ENCODE measurements at regions not wholly inside any gene's neighbourhood (a gene's known extent, or its start where the extent isn't known, plus 50 kb on each side); places are given as distances from the start of the nearest gene placed in this dataset.

DNA sequence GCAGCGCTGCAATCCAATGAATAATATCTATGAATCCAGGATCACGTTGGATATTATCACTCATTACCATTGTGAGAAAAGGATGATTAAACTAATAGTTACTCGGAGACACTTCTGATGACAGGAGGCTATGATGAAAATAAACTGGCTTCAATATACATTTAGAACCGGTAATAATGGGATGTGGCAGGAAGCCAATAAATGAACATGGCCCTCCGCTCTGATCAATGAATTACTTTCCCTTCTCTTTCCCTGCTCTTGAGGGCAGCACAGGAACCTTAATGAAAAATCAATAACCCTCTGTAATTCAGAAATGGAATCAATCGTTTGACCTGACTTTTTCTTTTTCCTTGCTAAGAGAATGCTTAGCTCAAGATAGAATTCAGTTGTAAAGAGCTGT is 103.9 kb upstream of the PAQR3 start:
- H3K4me3 ChIP-seq: no peak overlapping the region
- H3K4me1 ChIP-seq: no peaks in the 10 kb centered on the region
- no peak overlapping the region for H3K27ac ChIP-seq
- H3K9me3 ChIP-seq: no peaks in the 10 kb centered on the region
- no peak for DNase-seq (ENCODE audit: low spot score in 2 of 2)
- TF ChIP-seq, protein P1, sequence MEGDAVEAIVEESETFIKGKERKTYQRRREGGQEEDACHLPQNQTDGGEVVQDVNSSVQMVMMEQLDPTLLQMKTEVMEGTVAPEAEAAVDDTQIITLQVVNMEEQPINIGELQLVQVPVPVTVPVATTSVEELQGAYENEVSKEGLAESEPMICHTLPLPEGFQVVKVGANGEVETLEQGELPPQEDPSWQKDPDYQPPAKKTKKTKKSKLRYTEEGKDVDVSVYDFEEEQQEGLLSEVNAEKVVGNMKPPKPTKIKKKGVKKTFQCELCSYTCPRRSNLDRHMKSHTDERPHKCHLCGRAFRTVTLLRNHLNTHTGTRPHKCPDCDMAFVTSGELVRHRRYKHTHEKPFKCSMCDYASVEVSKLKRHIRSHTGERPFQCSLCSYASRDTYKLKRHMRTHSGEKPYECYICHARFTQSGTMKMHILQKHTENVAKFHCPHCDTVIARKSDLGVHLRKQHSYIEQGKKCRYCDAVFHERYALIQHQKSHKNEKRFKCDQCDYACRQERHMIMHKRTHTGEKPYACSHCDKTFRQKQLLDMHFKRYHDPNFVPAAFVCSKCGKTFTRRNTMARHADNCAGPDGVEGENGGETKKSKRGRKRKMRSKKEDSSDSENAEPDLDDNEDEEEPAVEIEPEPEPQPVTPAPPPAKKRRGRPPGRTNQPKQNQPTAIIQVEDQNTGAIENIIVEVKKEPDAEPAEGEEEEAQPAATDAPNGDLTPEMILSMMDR (IDR thresholded peaks at IDR 0.05): no peak
- TF ChIP-seq POLR2A (IDR thresholded peaks at IDR 0.05): no peak
- TF ChIP-seq EP300 (IDR thresholded peaks at IDR 0.05): no peak
- no peak for TF ChIP-seq POLR2AphosphoS5 (IDR thresholded peaks at IDR 0.05)
- no peaks in the 10 kb centered on the region for H3K27me3 ChIP-seq
- 89% methylated on average over 6 of the region's 6 CpGs for WGBS
- H3K36me3 ChIP-seq: no peaks in the 10 kb centered on the region

DNA sequence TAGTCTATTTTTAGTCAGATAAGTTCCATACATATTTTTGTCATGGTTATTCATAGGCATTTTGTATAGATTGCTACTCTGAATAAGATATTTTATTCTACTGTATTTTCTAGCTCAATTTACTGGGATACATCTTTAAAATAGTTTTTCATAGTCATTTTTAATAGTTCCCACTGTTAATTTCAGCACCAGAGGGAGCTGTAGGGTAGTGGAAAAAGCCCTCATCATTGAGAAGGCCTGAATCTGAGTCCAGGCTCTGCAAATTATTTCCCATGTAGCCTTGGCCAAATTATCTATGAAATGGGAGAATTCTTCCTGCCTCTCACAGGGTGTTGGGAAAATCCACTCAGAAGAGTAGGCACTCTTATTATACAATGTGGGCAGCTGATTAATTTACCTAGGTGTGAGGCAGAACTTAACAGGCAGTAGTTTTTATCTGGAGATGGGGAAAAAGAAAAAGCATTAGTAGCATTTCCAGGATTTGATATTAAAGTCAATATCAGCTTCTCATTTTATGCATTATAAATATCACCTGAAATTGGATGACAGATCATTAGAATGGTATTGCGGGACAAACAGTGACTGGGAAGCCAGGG is 102.9 kb upstream of the PAQR3 start:
- H3K4me1 ChIP-seq: no peaks in the 10 kb centered on the region
- H3K4me3 ChIP-seq: no peak overlapping the region
- H3K9me3 ChIP-seq: no peaks in the 10 kb centered on the region
- TF ChIP-seq, protein P1 (IDR thresholded peaks at IDR 0.05): peak in 1 of 2 donors; percentile 29
- TF ChIP-seq EP300 (IDR thresholded peaks at IDR 0.05) (no peak), POLR2AphosphoS5 (IDR thresholded peaks at IDR 0.05) (no peak), POLR2A (IDR thresholded peaks at IDR 0.05) (no peak)
- H3K27ac ChIP-seq: no peak overlapping the region
- WGBS: 92% methylated on average over 1 of the region's 1 CpG
- DNase-seq (ENCODE audit: low spot score in 2 of 2): no peak
- H3K27me3 ChIP-seq: no peaks in the 10 kb centered on the region
- no peaks in the 10 kb centered on the region for H3K36me3 ChIP-seq

DNA sequence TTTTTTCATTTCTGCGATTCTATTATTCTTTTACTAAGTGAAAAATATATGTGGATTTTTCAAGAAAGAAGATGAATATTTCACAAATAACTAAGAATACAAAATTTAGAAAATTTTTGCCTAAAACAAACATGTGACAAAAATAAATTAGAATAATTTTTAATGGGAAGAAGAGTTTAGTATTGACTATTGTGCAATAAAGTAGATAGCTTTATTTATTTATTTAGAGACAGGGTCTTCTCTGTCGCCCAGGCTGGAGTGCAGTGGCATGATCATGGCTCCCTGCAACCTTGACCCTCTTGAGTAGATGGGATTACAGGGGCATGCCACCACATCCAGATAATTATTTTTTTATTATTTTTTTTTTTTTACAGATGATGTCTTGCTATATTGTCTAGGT is 95.3 kb upstream of the PAQR3 start:
- no peak overlapping the region for H3K27ac ChIP-seq
- WGBS: 86% methylated on average over 2 of the region's 2 CpGs
- H3K36me3 ChIP-seq: no peaks in the 10 kb centered on the region
- TF ChIP-seq POLR2A (IDR thresholded peaks at IDR 0.05) (no peak), POLR2AphosphoS5 (IDR thresholded peaks at IDR 0.05) (no peak), EP300 (IDR thresholded peaks at IDR 0.05) (no peak)
- TF ChIP-seq, protein P1 (IDR thresholded peaks at IDR 0.05): no peak
- no peak for DNase-seq (ENCODE audit: low spot score in 2 of 2)
- H3K9me3 ChIP-seq: no peaks in the 10 kb centered on the region
- H3K4me1 ChIP-seq: no peaks in the 10 kb centered on the region
- H3K4me3 ChIP-seq: no peak overlapping the region
- H3K27me3 ChIP-seq: no peaks in the 10 kb centered on the region

DNA sequence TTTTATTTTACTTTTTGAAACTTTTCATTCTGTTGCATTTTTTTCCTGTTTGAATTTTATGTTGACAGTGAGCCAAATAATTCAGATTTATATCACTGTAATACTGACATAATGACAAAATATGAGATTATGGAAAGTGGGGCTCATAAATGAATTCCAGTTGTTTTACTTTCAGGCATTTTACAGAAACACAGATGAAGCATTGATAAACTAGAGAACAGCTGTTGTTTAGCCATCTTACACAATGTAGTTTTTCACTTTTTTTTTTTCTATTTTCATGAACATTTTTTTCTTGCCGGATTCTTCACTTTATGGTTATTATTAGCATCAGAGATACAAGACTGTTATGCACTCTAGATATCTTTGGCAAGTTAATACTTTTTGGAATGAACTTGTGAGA is 91.7 kb upstream of the PAQR3 start:
- Histone ChIP-seq H3K4me3 (no peak overlapping the region), H3K27me3 (no peaks in the 10 kb centered on the region), H3K9me3 (no peaks in the 10 kb centered on the region), H3K4me1 (no peaks in the 10 kb centered on the region), H3K36me3 (no peaks in the 10 kb centered on the region), H3K27ac (no peak overlapping the region)
- no peak for DNase-seq (ENCODE audit: low spot score in 2 of 2)
- TF ChIP-seq POLR2AphosphoS5 (IDR thresholded peaks at IDR 0.05) (no peak), POLR2A (IDR thresholded peaks at IDR 0.05) (no peak), EP300 (IDR thresholded peaks at IDR 0.05) (no peak)
- TF ChIP-seq, protein P1 (IDR thresholded peaks at IDR 0.05): no peak
- 21% methylated on average over 1 of the region's 1 CpG for WGBS

DNA sequence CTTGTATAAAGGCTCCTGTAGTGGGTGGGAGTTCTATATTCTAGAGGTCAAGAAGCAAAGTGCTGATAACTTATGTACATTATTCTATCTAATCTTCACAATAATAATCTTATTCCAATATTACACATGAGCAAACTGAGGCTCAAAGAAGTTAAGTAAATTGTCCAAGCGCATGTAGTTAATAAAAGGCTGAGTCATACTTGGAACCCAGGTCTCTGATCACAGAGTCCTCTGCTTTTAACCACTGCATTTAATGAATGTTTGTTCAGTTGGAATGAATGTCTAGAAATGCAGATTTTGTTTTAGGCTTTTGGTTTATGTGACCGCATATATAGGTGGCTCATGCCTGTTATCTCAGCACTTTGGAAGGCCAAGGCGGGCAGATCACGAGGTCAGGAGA is 88.4 kb upstream of the PAQR3 start:
- no peak for DNase-seq (ENCODE audit: low spot score in 2 of 2)
- TF ChIP-seq EP300 (IDR thresholded peaks at IDR 0.05) (no peak), POLR2AphosphoS5 (IDR thresholded peaks at IDR 0.05) (no peak), POLR2A (IDR thresholded peaks at IDR 0.05) (no peak)
- TF ChIP-seq, protein P1 (IDR thresholded peaks at IDR 0.05): no peak
- H3K4me3 ChIP-seq: no peak overlapping the region
- no peak overlapping the region for H3K27ac ChIP-seq
- H3K9me3 ChIP-seq: no peaks in the 10 kb centered on the region
- WGBS: 96% methylated on average over 4 of the region's 4 CpGs
- no peaks in the 10 kb centered on the region for H3K36me3 ChIP-seq
- H3K4me1 ChIP-seq: no peaks in the 10 kb centered on the region
- no peaks in the 10 kb centered on the region for H3K27me3 ChIP-seq
